ENCODE measurements at regions not wholly inside any gene's neighbourhood (a gene's known extent, or its start where the extent isn't known, plus 50 kb on each side); places are given as distances from the start of the nearest gene placed in this dataset.

DNA sequence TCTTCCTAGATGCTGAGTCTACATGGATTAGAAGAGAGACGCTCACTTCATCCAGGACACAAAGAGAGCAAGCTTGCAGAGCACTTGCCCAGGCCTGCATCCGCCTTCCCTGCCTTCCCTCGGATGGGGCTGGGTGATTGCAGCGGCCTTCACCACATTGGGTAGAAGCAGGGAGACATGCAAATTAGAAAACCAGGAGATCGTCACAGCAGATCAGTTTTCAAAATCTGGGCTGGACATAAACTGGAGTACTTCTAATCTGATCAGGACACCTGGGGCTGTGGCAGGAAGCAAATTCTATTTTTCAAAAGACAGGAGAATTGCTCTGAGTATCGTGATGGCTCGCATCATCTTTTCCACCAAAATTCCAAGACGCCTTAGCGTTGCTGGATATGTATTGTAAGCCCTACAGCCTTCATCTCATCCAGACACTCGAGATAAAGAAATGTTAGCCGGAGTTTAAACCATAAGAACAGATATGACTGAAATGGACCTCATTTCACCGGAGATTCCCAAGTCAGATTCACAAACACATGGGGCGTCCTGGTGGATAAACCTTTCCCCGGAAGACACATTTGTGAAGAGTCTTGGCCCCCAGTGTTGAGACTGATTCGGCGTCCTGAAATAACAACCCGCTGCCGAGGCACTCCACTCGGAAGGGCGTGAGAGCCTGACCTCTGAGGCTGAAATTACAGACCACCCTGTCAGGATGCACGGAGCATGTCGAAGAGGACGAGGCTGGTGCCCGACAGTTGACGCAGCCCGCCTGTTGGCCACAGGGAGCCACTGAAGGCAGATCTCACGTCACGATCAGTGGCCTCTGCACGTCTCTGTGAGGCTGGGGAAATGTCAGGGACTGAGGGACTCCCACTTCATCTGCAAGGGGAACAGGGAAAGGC is 91.2 kb upstream of the PARD3 start:
- no peak overlapping the region for H3K27ac ChIP-seq (replicated peaks)
- DNase-seq (ENCODE audit: low read depth in 1 of 2, low spot score in 1 of 2), result no peak

GRCh38 chr10:34905200-34905927 is 90.3 kb upstream of the PARD3 start:
- no peaks in the 10 kb centered on the region for H3K27me3 ChIP-seq (ENCODE audit: insufficient read depth, poor library complexity, severe bottlenecking)
- TF ChIP-seq, protein P1, sequence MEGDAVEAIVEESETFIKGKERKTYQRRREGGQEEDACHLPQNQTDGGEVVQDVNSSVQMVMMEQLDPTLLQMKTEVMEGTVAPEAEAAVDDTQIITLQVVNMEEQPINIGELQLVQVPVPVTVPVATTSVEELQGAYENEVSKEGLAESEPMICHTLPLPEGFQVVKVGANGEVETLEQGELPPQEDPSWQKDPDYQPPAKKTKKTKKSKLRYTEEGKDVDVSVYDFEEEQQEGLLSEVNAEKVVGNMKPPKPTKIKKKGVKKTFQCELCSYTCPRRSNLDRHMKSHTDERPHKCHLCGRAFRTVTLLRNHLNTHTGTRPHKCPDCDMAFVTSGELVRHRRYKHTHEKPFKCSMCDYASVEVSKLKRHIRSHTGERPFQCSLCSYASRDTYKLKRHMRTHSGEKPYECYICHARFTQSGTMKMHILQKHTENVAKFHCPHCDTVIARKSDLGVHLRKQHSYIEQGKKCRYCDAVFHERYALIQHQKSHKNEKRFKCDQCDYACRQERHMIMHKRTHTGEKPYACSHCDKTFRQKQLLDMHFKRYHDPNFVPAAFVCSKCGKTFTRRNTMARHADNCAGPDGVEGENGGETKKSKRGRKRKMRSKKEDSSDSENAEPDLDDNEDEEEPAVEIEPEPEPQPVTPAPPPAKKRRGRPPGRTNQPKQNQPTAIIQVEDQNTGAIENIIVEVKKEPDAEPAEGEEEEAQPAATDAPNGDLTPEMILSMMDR (IDR thresholded peaks at IDR 0.05; ENCODE audit: insufficient read depth, low read length), result no peak
- no peak overlapping the region for H3K4me3 ChIP-seq (replicated peaks; ENCODE audit: insufficient read depth, low read length)
- no peak overlapping the region for H3K27ac ChIP-seq (replicated peaks)
- DNase-seq (ENCODE audit: low read depth in 1 of 2, low spot score in 1 of 2), result no peak

More for the DNA sequence above, 91.2 kb upstream of the PARD3 start:
- no peaks in the 10 kb centered on the region for H3K27me3 ChIP-seq (ENCODE audit: insufficient read depth, poor library complexity, severe bottlenecking)
- TF ChIP-seq POLR2AphosphoS5 (IDR thresholded peaks at IDR 0.05; ENCODE audit: low read depth) (no peak), SPI1 (IDR thresholded peaks at IDR 0.05; ENCODE audit: borderline replicate concordance, low read depth) (no peak)
- no peak overlapping the region for H3K4me3 ChIP-seq (replicated peaks; ENCODE audit: insufficient read depth, low read length)

DNA sequence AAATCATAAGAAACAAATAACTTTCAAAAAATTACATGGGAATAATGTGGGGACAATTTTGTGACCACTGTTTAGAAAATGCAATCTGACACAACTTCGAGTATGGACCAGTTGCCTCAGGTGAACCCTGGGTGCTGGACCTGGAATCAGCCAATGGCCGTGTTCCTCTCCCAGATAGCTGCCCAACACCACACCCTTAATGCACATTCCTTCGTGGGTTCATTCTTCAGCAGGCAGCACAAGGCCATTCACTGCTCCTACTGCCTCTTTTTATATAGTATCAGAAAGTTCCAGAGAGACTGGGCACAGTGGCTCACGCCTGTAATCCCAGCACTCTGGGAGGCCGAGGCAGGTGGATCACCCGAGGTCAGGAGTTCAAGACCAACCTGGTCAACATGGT is 89.1 kb upstream of the PARD3 start:
- TF ChIP-seq SPI1 (IDR thresholded peaks at IDR 0.05; ENCODE audit: borderline replicate concordance, low read depth) (no peak), GABPA (IDR thresholded peaks at IDR 0.05; ENCODE audit: low read depth) (no peak), POLR2AphosphoS5 (IDR thresholded peaks at IDR 0.05; ENCODE audit: low read depth) (no peak), REST (IDR thresholded peaks at IDR 0.05; ENCODE audit: insufficient replicate concordance, low read depth) (no peak)
- TF ChIP-seq, protein P1 (IDR thresholded peaks at IDR 0.05; ENCODE audit: insufficient read depth, low read length), result no peak
- DNase-seq (ENCODE audit: low read depth in 1 of 2, low spot score in 1 of 2), result no peak
- Histone ChIP-seq H3K4me3 (replicated peaks; ENCODE audit: insufficient read depth, low read length) (no peak overlapping the region), H3K27ac (replicated peaks) (no peak overlapping the region), H3K27me3 (ENCODE audit: insufficient read depth, poor library complexity, severe bottlenecking) (no peaks in the 10 kb centered on the region)

GRCh38 chr10:34899161-34899560 is 84.1 kb upstream of the PARD3 start:
- H3K4me3 ChIP-seq (replicated peaks; ENCODE audit: insufficient read depth, low read length), result no peak overlapping the region
- H3K27me3 ChIP-seq (ENCODE audit: insufficient read depth, poor library complexity, severe bottlenecking), result no peaks in the 10 kb centered on the region
- no peak for TF ChIP-seq SPI1 (IDR thresholded peaks at IDR 0.05; ENCODE audit: borderline replicate concordance, low read depth)
- TF ChIP-seq POLR2AphosphoS5 (IDR thresholded peaks at IDR 0.05; ENCODE audit: low read depth), result no peak
- TF ChIP-seq REST (IDR thresholded peaks at IDR 0.05; ENCODE audit: insufficient replicate concordance, low read depth), result no peak
- no peak for TF ChIP-seq GABPA (IDR thresholded peaks at IDR 0.05; ENCODE audit: low read depth)
- TF ChIP-seq, protein P1 (IDR thresholded peaks at IDR 0.05; ENCODE audit: insufficient read depth, low read length), result no peak
- no peak for DNase-seq (ENCODE audit: low read depth in 1 of 2, low spot score in 1 of 2)
- H3K27ac ChIP-seq (replicated peaks), result no peak overlapping the region

Measured in HL-60 (cell line).